HG02870 (cell line): ENCODE measurements at regions not wholly inside any gene's neighbourhood (a gene's known extent, or its start where the extent isn't known, plus 50 kb on each side); places are given as distances from the start of the nearest gene placed in this dataset.
"Not testable (repeated sequence)": the region's sequence is repeated elsewhere in the genome, so short reads cannot be mapped to it uniquely, and the experiment has no call there.

Experiments used
- ATAC-seq: cut with Tn5 transposase; IDR thresholded peaks from one replicate; pipeline ENCODE4 v1.9.1; 2021; ENCODE audit warnings: mild to moderate bottlenecking, moderate library complexity; ENCODE audit not compliant: unreplicated experiment

DNA sequence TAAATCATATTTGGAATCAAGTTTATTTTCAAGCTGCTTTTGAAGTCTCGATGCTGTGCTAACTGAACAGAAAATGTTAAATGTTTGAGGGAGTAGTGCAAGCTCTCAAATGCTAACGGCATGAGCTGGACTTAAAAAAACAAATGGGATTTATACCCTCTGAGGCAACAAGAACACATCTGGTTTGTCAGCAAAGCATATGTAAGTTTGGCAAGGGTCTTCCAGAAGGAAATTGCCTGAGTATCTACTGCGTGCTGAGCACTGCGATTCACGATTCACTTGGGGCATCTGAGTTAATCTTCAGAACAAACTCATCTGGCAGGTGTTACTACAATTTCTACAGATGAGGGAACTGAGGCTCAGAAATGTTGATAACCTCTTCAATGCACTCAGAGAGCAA, 98.4 kb upstream of the C9orf72 start:
- no peak for ATAC-seq

GRCh38 chr9:27672718-27673117, 99.4 kb upstream of the C9orf72 start:
- ATAC-seq: no peak

DNA sequence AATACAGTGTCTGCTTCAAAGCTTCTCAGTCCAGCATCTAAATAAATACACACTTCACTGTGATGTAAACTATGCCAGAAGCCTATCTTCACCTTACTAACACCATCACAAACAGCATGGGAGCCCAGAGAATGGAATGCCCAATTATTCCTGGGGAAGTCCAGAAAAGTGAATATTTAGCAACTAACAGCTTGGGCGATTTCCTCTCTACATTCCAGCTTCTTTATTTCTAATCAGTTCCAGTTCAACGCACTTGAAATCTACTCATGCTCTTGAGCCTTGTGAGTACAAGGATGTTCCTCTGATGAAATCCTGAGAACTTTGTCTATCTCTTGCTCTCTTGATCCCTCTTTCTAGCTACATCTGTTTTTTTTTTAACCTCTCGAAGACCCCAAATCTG, 100.4 kb upstream of the C9orf72 start:
- ATAC-seq: no peak

GRCh38 chr9:27675354-27675753, 102.1 kb upstream of the C9orf72 start:
- ATAC-seq: no peak

DNA sequence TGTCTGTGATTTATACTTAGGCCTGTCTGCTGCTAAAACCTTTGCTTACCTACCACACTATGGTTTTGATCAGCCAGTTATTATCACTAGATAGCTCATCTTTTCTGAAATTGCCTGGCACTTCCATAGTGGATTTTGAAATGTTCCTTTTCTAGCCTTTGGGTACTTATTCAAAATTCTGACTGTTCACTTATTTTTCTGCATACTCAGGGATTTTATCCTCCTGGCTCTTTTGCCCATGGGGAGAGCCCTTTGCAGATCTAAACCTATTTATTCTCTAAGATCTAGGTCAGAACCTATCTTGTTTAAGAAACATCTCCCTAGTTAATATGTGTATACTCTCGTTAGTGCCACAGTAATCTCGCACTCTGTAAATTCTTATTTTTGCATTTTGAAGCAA, 103.5 kb upstream of the C9orf72 start:
- no peak for ATAC-seq

GRCh38 chr9:27679338-27679737, 106.1 kb upstream of the C9orf72 start:
- ATAC-seq: no peak

- no peak for ATAC-seq
These were observed 109.9 kb upstream of the C9orf72 start for GRCh38 chr9:27683181-27683580.

DNA sequence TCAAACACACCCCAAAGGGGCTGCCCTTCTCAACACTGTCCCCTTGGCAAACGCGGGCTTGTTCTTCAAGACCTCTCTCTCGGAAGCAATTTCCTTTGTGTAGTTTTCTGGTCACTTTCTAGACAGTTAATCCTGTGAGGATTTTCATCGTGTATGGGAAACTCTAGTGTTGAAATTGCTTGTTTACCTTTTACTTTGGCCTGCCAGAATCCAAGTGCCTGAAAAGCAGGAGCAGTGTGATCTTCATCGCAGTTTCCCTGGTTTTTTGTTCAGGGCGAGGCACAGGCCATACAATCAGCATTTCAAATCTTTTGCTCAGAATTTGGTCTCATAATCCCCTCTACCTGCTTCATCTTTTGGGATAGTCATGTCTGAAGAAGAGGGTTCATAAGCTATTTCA, 115.7 kb upstream of the C9orf72 start:
- no peak for ATAC-seq

- ATAC-seq: not testable (repeated sequence)
These were observed 117.5 kb upstream of the C9orf72 start for GRCh38 chr9:27690816-27691215.

GRCh38 chr9:27699621-27700020, 126.3 kb upstream of the C9orf72 start:
- ATAC-seq: no peak

- no peak for ATAC-seq
These were observed 127.7 kb upstream of the C9orf72 start for GRCh38 chr9:27701016-27701415.

GRCh38 chr9:27701587-27701986, 128.3 kb upstream of the C9orf72 start:
- ATAC-seq: no peak

- ATAC-seq: no peak
These were observed 130.1 kb upstream of the C9orf72 start for GRCh38 chr9:27703216-27703980.

DNA sequence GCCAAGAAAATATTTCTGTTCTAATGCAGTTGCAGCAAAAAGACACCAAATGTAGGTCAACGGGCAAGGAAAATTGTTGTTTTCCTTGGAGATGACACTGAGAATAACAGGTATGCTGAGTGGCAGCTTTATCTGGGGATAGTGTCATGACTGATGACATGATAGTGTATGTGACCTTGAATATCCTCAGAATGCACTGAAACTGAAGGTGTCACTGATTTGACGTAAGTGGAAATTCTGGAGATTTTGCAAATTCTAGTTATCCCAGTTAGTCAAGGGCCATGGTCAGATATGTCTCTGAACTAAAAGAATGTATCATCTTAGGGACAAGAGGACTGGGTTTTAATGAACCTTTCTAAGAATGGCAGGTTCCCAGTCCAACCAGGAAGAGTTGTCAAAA, 138.0 kb upstream of the C9orf72 start:
- ATAC-seq: no peak

DNA sequence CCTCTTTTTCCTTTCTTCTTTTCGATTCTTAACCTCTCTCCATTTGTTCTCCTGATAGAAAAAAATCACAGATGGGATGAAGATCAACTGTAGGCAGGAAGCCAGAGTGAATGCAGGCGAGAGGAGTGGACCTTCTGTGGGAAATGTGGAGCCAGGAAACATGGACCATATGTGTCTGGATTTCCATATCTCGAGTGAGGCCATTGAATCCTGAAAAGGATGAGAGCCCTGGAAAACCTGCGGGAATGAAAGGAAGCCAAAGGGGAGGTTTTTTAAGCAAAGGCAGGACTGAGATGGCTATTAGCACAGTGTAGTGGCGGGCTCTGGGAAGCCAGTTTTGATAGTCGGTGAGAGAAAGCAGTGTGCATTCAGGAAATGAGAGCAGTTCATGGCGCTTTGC, 139.5 kb upstream of the C9orf72 start:
- ATAC-seq: no peak

DNA sequence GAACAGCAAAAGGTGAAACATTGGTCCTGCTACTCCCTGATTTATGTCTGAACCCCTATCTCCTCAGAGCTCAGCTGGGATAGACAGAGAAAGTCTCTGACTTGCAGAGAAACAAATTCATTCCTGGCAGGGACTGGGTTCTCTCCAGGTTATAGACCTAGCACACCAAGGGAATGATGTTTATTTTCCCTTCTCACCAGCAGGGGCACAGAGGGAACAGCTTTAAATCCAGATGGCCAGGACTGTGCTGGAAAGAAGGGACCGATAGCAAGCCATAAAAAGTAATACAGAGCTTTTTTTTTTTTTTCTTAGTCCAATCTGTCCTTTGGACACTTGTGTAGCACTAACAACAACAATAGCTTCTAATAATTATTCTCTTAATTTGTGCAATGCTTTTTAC, 141.1 kb upstream of the C9orf72 start:
- no peak for ATAC-seq

GRCh38 chr9:27715651-27716050, 142.4 kb upstream of the C9orf72 start:
- no peak for ATAC-seq

GRCh38 chr9:27717991-27718390, 144.7 kb upstream of the C9orf72 start:
- no peak for ATAC-seq

DNA sequence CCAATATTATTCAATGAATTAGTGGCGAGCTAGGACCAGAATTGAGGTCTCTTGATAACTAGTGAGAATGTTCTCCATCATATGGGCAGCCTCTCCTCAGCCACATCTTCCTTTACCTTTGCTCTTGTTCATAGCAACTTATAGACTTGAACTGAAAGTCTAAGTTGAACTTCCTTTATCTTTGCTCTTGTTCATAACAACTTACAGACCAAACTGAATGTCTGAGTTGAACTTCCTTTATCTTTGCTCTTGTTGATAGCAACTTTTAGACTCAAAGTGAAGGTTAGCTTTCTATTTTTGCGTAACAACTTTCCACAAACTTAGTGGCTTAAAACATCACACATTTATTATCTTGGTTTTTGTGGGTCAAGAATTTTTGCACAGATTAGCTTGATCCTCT, 146.4 kb upstream of the C9orf72 start:
- ATAC-seq: no peak

DNA sequence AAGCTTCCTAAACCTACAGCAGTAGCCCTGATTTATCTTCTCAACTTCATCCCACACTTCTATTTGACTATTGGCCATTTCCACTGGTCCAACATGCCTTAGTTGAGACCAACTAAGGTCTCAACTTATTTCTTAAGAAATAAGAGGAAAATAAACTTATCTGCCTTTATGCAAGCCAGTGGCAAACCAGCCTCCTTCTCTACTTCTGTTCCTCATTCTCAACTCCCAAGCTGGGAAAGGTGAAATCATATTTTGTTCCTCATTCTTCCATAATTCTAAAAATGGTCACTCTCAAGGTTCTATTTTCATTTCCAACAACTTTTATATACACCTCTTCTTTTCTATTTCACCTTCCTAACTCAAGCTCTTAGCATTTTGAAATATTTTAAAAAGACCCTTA, 149.6 kb upstream of the C9orf72 start:
- no peak for ATAC-seq

GRCh38 chr9:27726244-27727081, 153.2 kb upstream of the C9orf72 start:
- no peak for ATAC-seq

DNA sequence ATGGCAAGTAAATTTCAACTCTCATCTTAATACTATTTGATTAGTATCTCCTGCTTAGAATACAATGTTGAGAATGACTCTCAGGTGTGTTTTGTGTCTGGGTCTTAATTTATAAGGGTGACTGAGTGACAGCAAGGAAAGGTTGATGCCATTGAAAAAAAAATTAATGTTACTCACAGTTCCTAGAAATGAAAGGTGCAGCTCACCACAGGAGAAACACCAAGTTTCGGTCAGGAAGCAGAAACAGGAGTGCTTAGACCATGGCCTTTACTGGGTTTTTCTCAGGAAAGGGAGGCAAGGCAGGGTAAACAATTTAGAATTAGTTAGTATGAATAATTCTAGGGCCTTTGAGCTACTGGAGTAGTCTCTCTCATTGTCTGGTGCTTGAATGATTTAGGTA, 159.2 kb upstream of the C9orf72 start:
- no peak for ATAC-seq
